IMR-90 (cell line): ENCODE measurements at regions not wholly inside any gene's neighbourhood (a gene's known extent, or its start where the extent isn't known, plus 50 kb on each side); places are given as distances from the start of the nearest gene placed in this dataset.

Source experiments
- CHD1 ChIP-seq: IDR thresholded peaks from 2 replicates; pipeline ENCODE4 v1.6.1; 2012; ENCODE audit warnings: low read depth, low read length, improper control_type of control experiment
- MAFK ChIP-seq: IDR thresholded peaks from 2 replicates; pipeline ENCODE4 v1.6.1; 2012; ENCODE audit warnings: low read depth, low read length, improper control_type of control experiment
- POLR2A ChIP-seq: IDR thresholded peaks from 2 replicates; pipeline ENCODE4 v1.6.1; 2012; ENCODE audit warnings: mild to moderate bottlenecking, low read depth, low read length
- RAD21 ChIP-seq: IDR thresholded peaks from 2 replicates; pipeline ENCODE4 v1.6.1; 2012; ENCODE audit warnings: low read length, improper control_type of control experiment
- TF ChIP-seq, protein P1 (sequence below): conservative IDR thresholded peaks from 2 replicates; pipeline ENCODE4 v1.5.1; 2012; ENCODE audit warnings: mild to moderate bottlenecking, low read depth, low read length, improper control_type of control experiment

DNA sequence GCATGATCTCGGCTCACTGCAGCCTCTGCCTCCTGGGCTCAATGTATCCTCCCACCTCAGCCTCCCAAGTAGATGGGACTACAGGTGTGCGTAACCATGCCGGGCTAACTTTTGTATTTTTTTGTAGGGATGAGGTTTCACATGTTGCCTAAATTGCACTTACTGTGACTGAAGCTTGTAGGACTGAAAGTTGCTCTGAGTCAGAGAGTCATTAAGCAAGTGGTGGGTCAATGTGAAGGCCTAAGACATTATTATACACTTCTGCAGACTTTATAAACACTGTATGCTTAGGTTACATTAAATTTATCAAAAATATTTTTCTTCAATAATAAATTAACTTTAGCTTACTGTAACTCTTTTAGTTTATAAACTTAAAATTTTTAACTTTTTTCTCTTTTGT is 170.2 kb downstream of the FAT4 start:
- TF ChIP-seq MAFK (no peak), POLR2A (no peak), CHD1 (no peak), RAD21 (no peak)
- TF ChIP-seq, protein P1, sequence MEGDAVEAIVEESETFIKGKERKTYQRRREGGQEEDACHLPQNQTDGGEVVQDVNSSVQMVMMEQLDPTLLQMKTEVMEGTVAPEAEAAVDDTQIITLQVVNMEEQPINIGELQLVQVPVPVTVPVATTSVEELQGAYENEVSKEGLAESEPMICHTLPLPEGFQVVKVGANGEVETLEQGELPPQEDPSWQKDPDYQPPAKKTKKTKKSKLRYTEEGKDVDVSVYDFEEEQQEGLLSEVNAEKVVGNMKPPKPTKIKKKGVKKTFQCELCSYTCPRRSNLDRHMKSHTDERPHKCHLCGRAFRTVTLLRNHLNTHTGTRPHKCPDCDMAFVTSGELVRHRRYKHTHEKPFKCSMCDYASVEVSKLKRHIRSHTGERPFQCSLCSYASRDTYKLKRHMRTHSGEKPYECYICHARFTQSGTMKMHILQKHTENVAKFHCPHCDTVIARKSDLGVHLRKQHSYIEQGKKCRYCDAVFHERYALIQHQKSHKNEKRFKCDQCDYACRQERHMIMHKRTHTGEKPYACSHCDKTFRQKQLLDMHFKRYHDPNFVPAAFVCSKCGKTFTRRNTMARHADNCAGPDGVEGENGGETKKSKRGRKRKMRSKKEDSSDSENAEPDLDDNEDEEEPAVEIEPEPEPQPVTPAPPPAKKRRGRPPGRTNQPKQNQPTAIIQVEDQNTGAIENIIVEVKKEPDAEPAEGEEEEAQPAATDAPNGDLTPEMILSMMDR: no peak
